ENCODE measurements at regions not wholly inside any gene's neighbourhood (a gene's known extent, or its start where the extent isn't known, plus 50 kb on each side); places are given as distances from the start of the nearest gene placed in this dataset.

GRCh38 chr12:89280833-89281538, 71.3 kb downstream of the DUSP6 start:
- DNase-seq: no peak
- no peaks in the 10 kb centered on the region for H3K9me3 ChIP-seq
- no peaks in the 10 kb centered on the region for H3K36me3 ChIP-seq (replicated peaks in 1 of 2; ENCODE audit: control insufficient read depth in 1 of 2, insufficient read depth in 2 of 2, low read length in 1 of 2)
- ChIA-PET CTCF (interaction anchor here (0.7 to 2.5 kb wide), 6 partner anchors 34 to 264 kb away, joined by 3 to 7 read pairs (median 3); no protein-coding TSS in a partner anchor), POLR2A (interaction anchor here (1.1 kb wide), 1 partner anchor 72 kb away, joined by 3 read pairs; the partner anchor contains the start of gene DUSP6)
- 62% methylated on average over 5 of the region's 5 CpGs for WGBS (ENCODE audit: low lambda C conversion rate)
- no peak overlapping the region for H3K4me2 ChIP-seq
- H2AFZ ChIP-seq (ENCODE audit: low read depth): peak overlapping the region; percentile 68; the same call in 1 of the 2 replicates
- peak overlapping the region in 1 of 2 experiments; percentile 98; a peak in 2 of 4 replicates for H3K27ac ChIP-seq (ENCODE audit: low read depth in 2 of 2, low read length in 1 of 2)
- peaks cover 22 to 24% of the 10 kb centered on the region in 2 experiments; a peak in 3 of 4 replicates for H3K4me1 ChIP-seq (ENCODE audit: control insufficient read depth in 1 of 2, insufficient read depth in 2 of 2, low read depth in 1 of 2, low read length in 1 of 2)
- no peaks in the 10 kb centered on the region for H3K9me2 ChIP-seq
- no peaks in the 10 kb centered on the region for H4K20me1 ChIP-seq (ENCODE audit: insufficient read depth)
- H3K9ac ChIP-seq: no peak overlapping the region
- no peak for TF ChIP-seq MXI1 (IDR thresholded peaks at IDR 0.05; ENCODE audit: low read depth, low read length)
- TF ChIP-seq REST (IDR thresholded peaks at IDR 0.05; ENCODE audit: low read depth, low read length): no peak
- TF ChIP-seq POLR2AphosphoS5 (IDR thresholded peaks at IDR 0.05; ENCODE audit: low read depth, low read length): no peak
- no peak for TF ChIP-seq TAF1 (IDR thresholded peaks at IDR 0.05; ENCODE audit: borderline replicate concordance, low read depth, low read length)
- TF ChIP-seq YY1 (IDR thresholded peaks at IDR 0.05; ENCODE audit: low read depth): no peak
- TF ChIP-seq RFX5 (IDR thresholded peaks at IDR 0.05; ENCODE audit: low read length): no peak
- no peak for TF ChIP-seq FOSL2 (IDR thresholded peaks at IDR 0.05; ENCODE audit: borderline replicate concordance, low read depth)
- TF ChIP-seq GABPA (IDR thresholded peaks at IDR 0.05; ENCODE audit: low read depth): no peak
- H3K79me2 ChIP-seq (ENCODE audit: insufficient read depth): no peaks in the 10 kb centered on the region
- H3K4me3 ChIP-seq (ENCODE audit: low read depth in 2 of 2, low read length in 1 of 2): no peak overlapping the region
- H3K27me3 ChIP-seq (ENCODE audit: insufficient read depth): no peaks in the 10 kb centered on the region
- no peaks in the 10 kb centered on the region for H3F3A ChIP-seq (replicated peaks; ENCODE audit: insufficient read depth)

GRCh38 chr12:89279499-89279898, 72.8 kb downstream of the DUSP6 start:
- Histone ChIP-seq H3F3A (replicated peaks; ENCODE audit: insufficient read depth) (no peaks in the 10 kb centered on the region), H3K27ac (ENCODE audit: low read depth in 2 of 2, low read length in 1 of 2) (peak overlapping the region in 1 of 2 experiments; percentile 98; a peak in 2 of 4 replicates), H2AFZ (ENCODE audit: low read depth) (no peak overlapping the region), H3K4me3 (ENCODE audit: low read depth in 2 of 2, low read length in 1 of 2) (no peak overlapping the region), H3K9me3 (no peaks in the 10 kb centered on the region), H3K9ac (no peak overlapping the region), H4K20me1 (ENCODE audit: insufficient read depth) (no peaks in the 10 kb centered on the region), H3K79me2 (ENCODE audit: insufficient read depth) (no peaks in the 10 kb centered on the region), H3K4me1 (ENCODE audit: control insufficient read depth in 1 of 2, insufficient read depth in 2 of 2, low read depth in 1 of 2, low read length in 1 of 2) (peaks cover 22 to 24% of the 10 kb centered on the region in 2 experiments; a peak in 3 of 4 replicates), H3K4me2 (no peak overlapping the region), H3K36me3 (replicated peaks in 1 of 2; ENCODE audit: control insufficient read depth in 1 of 2, insufficient read depth in 2 of 2, low read length in 1 of 2) (no peaks in the 10 kb centered on the region), H3K27me3 (ENCODE audit: insufficient read depth) (no peaks in the 10 kb centered on the region), H3K9me2 (no peaks in the 10 kb centered on the region)
- no peak for TF ChIP-seq JUND (IDR thresholded peaks at IDR 0.05)
- TF ChIP-seq USF1 (IDR thresholded peaks at IDR 0.05; ENCODE audit: borderline replicate concordance, low read depth): no peak
- TF ChIP-seq YY1 (IDR thresholded peaks at IDR 0.05; ENCODE audit: low read depth): no peak
- CTCF ChIA-PET: interaction anchor here (0.6 kb wide), 1 partner anchor 179 kb away, joined by 3 read pairs; no protein-coding TSS in a partner anchor
- POLR2A ChIA-PET: interaction anchor here (0.6 to 1.0 kb wide), 3 partner anchors 66 to 73 kb away, joined by 3 to 9 read pairs (median 7); partner anchors contain the start of gene DUSP6
- WGBS (ENCODE audit: low lambda C conversion rate): 55% methylated on average over 4 of the region's 4 CpGs
- DNase-seq: peak; percentile 27
